Caco-2 (cell line): ENCODE measurements at regions not wholly inside any gene's neighbourhood (a gene's known extent, or its start where the extent isn't known, plus 50 kb on each side); places are given as distances from the start of the nearest gene placed in this dataset.

Source experiments
- BruUV-seq: library from RNA; stranded (reverse); fragments of 400-500 nt; replicated peaks from 2 replicates; lab custom pipeline; 2021; lab: Mats Ljungman, UMichigan
- CTCF ChIA-PET: fragments of 300-600 bp; sonication (Branson Sonifier 250); formaldehyde crosslinking; loops from one replicate; lab custom pipeline; 2022; ENCODE audit warnings: antibody characterized with exemption; lab: Charles Lee
- POLR2A ChIA-PET: fragments of 300-600 bp; sonication (Branson Sonifier 250); formaldehyde crosslinking; loops from one replicate; lab custom pipeline; 2022; ENCODE audit warnings: antibody characterized with exemption; lab: Charles Lee
- DNase-seq, 2 experiments: peaks; one replicate each; pipeline versions ENCODE4 v3.0.0 to v3.0.0-alpha.2; 2020 to 2022
- H3K27me3 ChIP-seq: replicated peaks from 2 replicates; pipeline ENCODE4 v1.6.0; 2011; ENCODE audit warnings: low read length; ENCODE audit not compliant: control insufficient read depth, insufficient read depth
- H3K36me3 ChIP-seq: 2 replicates; pipeline ENCODE4 v1.5.1; 2011; ENCODE audit warnings: low read length; ENCODE audit not compliant: control insufficient read depth, insufficient read depth
- H3K4me1 ChIP-seq: fragments of 250-450 bp; sonication (Bioruptor Pico); 2 replicates; pipeline ENCODE4 v1.5.1; 2020; ENCODE audit warnings: mild to moderate bottlenecking
- H3K4me3 ChIP-seq: 2 replicates; pipeline ENCODE4 v1.5.1; 2011; ENCODE audit warnings: low read depth, mild to moderate bottlenecking, control low read depth, low read length
- H3K9me3 ChIP-seq: fragments of 250-450 bp; sonication (Bioruptor Pico); 2 replicates; pipeline ENCODE4 v1.5.1; 2020; ENCODE audit warnings: mild to moderate bottlenecking, moderate library complexity
- H3K27ac Mint-ChIP-seq: one replicate; pipeline ENCODE4 v1.8.0; 2022; ENCODE audit warnings: mixed read lengths; ENCODE audit not compliant: unreplicated experiment
- H3K27me3 Mint-ChIP-seq: one replicate; pipeline ENCODE4 v1.8.0; 2022; ENCODE audit warnings: mixed read lengths; ENCODE audit not compliant: insufficient read depth, unreplicated experiment
- H3K36me3 Mint-ChIP-seq: one replicate; pipeline ENCODE4 v1.8.0; 2022; ENCODE audit warnings: mild to moderate bottlenecking, mixed read lengths; ENCODE audit not compliant: insufficient read depth, unreplicated experiment
- H3K4me1 Mint-ChIP-seq: one replicate; pipeline ENCODE4 v1.8.0; 2022; ENCODE audit warnings: low read depth, mixed read lengths; ENCODE audit not compliant: unreplicated experiment
- H3K4me3 Mint-ChIP-seq: one replicate; pipeline ENCODE4 v1.8.0; 2022; ENCODE audit warnings: mild to moderate bottlenecking, moderate library complexity, mixed read lengths; ENCODE audit not compliant: unreplicated experiment
- H3K9me3 Mint-ChIP-seq: one replicate; pipeline ENCODE4 v1.8.0; 2022; ENCODE audit warnings: mixed read lengths; ENCODE audit not compliant: unreplicated experiment
- CTCF ChIP-seq, 2 experiments: fragments of 200-600 bp in 1 of 2; IDR thresholded peaks; 1 replicate in 1 of 2; 2 replicates in 1 of 2; pipeline versions ENCODE4 v1.5.1 to v1.8.0; 2011 to 2022; ENCODE audit warnings: antibody characterized with exemption in 1 of 2, control low read depth in 1 of 2, inconsistent platforms in 1 of 2, low read depth in 1 of 2, low read length in 1 of 2, mild to moderate bottlenecking in 1 of 2, moderate library complexity in 1 of 2; ENCODE audit not compliant: insufficient read depth in 1 of 2, severe bottlenecking in 1 of 2, unreplicated experiment in 1 of 2
- intact Hi-C: fragments of 100-400 bp; cut with micrococcal nuclease; formaldehyde crosslinking; loops from one replicate; pipeline ENCODE4 v1.10.0; 2022; ENCODE audit not compliant: unreplicated experiment

- Histone ChIP-seq H3K36me3 (no peaks in the 10 kb centered on the region), H3K27me3 (no peaks in the 10 kb centered on the region), H3K4me3 (no peak overlapping the region), H3K4me1 (no peaks in the 10 kb centered on the region), H3K9me3 (no peaks in the 10 kb centered on the region)
- no peaks in the 10 kb centered on the region for H3K4me1 Mint-ChIP-seq
- intact Hi-C loops, result no loop called here
- H3K36me3 Mint-ChIP-seq, result no peaks in the 10 kb centered on the region
- H3K9me3 Mint-ChIP-seq, result no peaks in the 10 kb centered on the region
- BruUV-seq, result no TSS peak
- TF ChIP-seq CTCF (IDR thresholded peaks at IDR 0.05; ENCODE audit: insufficient read depth in 1 of 2, low read depth in 1 of 2, low read length in 1 of 2, severe bottlenecking in 1 of 2, unreplicated experiment in 1 of 2), result no peak
- H3K4me3 Mint-ChIP-seq, result no peak overlapping the region
- DNase-seq, result no peak
- ChIA-PET CTCF (no interaction called here), POLR2A (no interaction called here)
- no peak overlapping the region for H3K27ac Mint-ChIP-seq
- H3K27me3 Mint-ChIP-seq, result no peaks in the 10 kb centered on the region
Measured at GRCh38 chr10:118114992-118115391, 68.3 kb upstream of the RAB11FIP2 start.

- Histone ChIP-seq H3K4me1 (no peaks in the 10 kb centered on the region), H3K4me3 (no peak overlapping the region), H3K27me3 (no peaks in the 10 kb centered on the region), H3K36me3 (no peaks in the 10 kb centered on the region), H3K9me3 (no peaks in the 10 kb centered on the region)
- Mint-ChIP-seq H3K4me1 (no peaks in the 10 kb centered on the region), H3K36me3 (no peaks in the 10 kb centered on the region), H3K27me3 (no peaks in the 10 kb centered on the region), H3K9me3 (no peaks in the 10 kb centered on the region), H3K27ac (no peak overlapping the region), H3K4me3 (no peak overlapping the region)
- ChIA-PET CTCF (no interaction called here), POLR2A (no interaction called here)
- BruUV-seq, result no TSS peak
- intact Hi-C loops, result no loop called here
- no peak for DNase-seq
- no peak for TF ChIP-seq CTCF (IDR thresholded peaks at IDR 0.05; ENCODE audit: insufficient read depth in 1 of 2, low read depth in 1 of 2, low read length in 1 of 2, severe bottlenecking in 1 of 2, unreplicated experiment in 1 of 2)
Measured at GRCh38 chr10:118112543-118113125, 65.9 kb upstream of the RAB11FIP2 start.

- Mint-ChIP-seq H3K27ac (no peak overlapping the region), H3K4me1 (no peaks in the 10 kb centered on the region), H3K4me3 (no peak overlapping the region), H3K36me3 (no peaks in the 10 kb centered on the region), H3K27me3 (no peaks in the 10 kb centered on the region), H3K9me3 (no peaks in the 10 kb centered on the region)
- BruUV-seq, result no TSS peak
- H3K27me3 ChIP-seq, result no peaks in the 10 kb centered on the region
- H3K4me3 ChIP-seq, result no peak overlapping the region
- POLR2A ChIA-PET, result no interaction called here
- intact Hi-C loops, result no loop called here
- no peaks in the 10 kb centered on the region for H3K9me3 ChIP-seq
- TF ChIP-seq CTCF (IDR thresholded peaks at IDR 0.05; ENCODE audit: insufficient read depth in 1 of 2, low read depth in 1 of 2, low read length in 1 of 2, severe bottlenecking in 1 of 2, unreplicated experiment in 1 of 2), result no peak
- CTCF ChIA-PET, result no interaction called here
- no peak for DNase-seq
- H3K36me3 ChIP-seq, result no peaks in the 10 kb centered on the region
- H3K4me1 ChIP-seq, result no peaks in the 10 kb centered on the region
Measured at GRCh38 chr10:118110750-118111149, 64.0 kb upstream of the RAB11FIP2 start.
